NCI-H1048 (cell line): ENCODE measurements at regions not wholly inside any gene's neighbourhood (a gene's known extent, or its start where the extent isn't known, plus 50 kb on each side); places are given as distances from the start of the nearest gene placed in this dataset.
"Not testable (repeated sequence)": the region's sequence is repeated elsewhere in the genome, so short reads cannot be mapped to it uniquely, and the experiment has no call there.

Source experiments
- DNase-seq: peaks from one replicate; lab custom pipeline; 2025; lab: John Stamatoyannopoulos, UW

DNA sequence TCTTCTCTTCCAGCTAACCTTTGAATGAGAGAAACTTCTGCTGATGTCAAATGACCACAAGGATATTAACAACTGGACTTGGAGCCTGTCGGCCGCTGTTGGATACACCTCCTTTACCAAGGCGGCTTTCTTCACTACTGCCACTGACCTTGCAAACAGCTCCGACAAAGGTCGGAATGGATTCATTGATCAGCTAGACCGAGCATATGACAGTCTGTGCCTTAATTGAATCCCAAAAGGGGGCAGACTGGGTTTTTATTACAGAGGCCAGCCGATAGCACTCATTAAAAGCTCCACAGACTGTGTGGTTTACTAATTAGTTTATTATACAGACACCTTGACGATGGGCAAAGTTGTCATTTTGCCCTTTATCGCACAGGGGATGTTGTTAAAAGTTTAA lies 394.5 kb downstream of the RERGL start:
- DNase-seq, result no peak

GRCh38 chr12:17691369-17691768 lies 398.6 kb downstream of the RERGL start:
- DNase-seq, result no peak

GRCh38 chr12:17680220-17680619 lies 409.8 kb downstream of the RERGL start:
- no peak for DNase-seq

- DNase-seq, result no peak
Measured at GRCh38 chr12:17666641-17667324, 423.2 kb downstream of the RERGL start.

- DNase-seq, result no peak
Measured at GRCh38 chr12:17665839-17666238, 424.2 kb downstream of the RERGL start.

GRCh38 chr12:17661250-17661649 lies 428.7 kb downstream of the RERGL start:
- DNase-seq, result no peak

- DNase-seq, result no peak
Measured at GRCh38 chr12:17652436-17652835, 437.6 kb downstream of the RERGL start.

DNA sequence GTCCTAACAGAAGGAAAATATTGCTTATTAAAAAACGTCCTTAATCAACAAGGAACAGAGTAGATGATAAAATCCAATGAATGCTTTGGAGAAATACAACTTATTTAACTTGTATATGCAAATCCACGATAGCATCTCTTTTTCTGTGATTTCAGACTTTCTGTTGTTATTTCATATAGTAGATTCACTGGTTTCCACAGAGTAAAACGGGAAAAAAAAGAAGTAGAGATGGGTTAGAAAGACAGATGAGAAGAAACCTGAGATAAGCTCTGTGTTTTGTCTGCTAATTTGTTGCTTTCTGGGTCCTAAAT lies 447.7 kb downstream of the RERGL start:
- no peak for DNase-seq

- no peak for DNase-seq
Measured at GRCh38 chr12:17640615-17641014, 449.4 kb downstream of the RERGL start.

- DNase-seq, result no peak
Measured at GRCh38 chr12:17618831-17619230, 471.2 kb downstream of the RERGL start.

DNA sequence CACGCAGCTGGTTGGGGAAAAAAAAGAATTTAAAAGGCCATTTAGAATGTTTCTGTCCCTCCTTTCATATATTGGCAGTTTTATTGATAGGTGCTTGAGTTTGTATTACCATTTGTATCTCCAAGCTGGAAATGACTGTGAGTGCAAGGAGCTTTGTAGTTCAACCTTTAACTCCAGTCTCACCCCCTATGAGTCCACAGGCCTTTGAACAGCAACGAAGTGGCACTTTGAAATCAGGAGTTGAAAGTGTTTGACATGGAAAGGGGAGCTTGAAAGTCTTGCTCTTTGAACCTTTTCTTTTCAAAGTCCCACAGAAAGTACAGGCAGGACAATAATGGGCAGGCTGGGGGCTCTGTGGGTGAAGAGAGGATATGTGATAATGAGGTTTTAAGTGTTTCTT lies 480.3 kb downstream of the RERGL start:
- no peak for DNase-seq

GRCh38 chr12:17609153-17609552 lies 480.8 kb downstream of the RERGL start:
- DNase-seq, result no peak

GRCh38 chr12:17595111-17595510 lies 494.9 kb downstream of the RERGL start:
- DNase-seq, result no peak

GRCh38 chr12:17593715-17594406 lies 496.1 kb downstream of the RERGL start:
- DNase-seq, result no peak

- no peak for DNase-seq
Measured at GRCh38 chr12:17592472-17592871, 497.5 kb downstream of the RERGL start.

DNA sequence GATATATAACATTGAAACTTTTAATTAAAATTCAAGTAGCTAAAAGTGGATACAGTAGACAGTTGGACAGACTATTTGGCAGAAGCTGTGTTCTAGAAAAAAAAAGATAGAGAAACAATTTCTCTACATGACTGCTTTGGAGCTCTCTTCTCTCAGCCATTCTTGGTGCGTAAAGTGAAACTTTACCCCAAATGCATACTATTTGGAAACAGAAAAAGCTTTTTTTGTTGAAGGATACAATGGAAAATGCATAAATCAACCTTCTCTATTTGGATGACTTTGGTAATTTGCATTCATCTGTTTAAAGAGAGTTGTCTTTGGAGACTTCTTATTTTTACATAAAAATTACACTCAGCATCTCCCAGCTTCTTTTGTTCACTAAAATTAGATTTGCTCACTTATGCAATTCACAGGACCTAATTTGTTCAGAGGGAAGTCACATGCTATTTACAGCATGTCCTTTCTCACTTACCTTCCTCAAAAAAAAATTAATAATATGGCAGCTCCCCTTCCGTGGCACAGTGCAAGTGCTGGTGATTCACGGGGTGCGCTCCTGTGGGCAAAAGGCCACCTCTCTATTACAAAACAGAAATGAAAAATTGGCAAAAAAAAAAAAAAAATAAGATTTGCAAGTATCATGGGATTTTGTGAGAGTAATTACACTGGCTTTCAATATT lies 498.9 kb downstream of the RERGL start:
- no peak for DNase-seq

DNA sequence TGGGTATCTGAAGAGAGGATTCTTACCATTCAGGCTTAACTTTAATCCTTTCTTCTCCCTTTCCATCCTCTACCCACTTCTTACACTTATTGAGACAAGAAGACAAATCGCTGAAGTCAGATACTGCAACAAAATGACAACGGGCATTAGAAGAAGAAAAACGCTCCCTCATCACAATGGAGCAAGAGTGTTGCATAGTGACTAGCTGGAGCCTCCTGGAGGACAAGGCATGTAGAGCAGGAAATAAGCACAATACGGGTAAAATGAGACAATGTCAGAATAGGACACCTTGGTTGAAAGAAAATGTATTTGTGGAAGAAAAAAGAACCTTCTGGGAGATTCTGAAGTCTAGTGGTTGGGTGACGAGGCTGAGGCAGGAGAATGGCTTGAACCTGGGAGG lies 501.0 kb downstream of the RERGL start:
- no peak for DNase-seq

DNA sequence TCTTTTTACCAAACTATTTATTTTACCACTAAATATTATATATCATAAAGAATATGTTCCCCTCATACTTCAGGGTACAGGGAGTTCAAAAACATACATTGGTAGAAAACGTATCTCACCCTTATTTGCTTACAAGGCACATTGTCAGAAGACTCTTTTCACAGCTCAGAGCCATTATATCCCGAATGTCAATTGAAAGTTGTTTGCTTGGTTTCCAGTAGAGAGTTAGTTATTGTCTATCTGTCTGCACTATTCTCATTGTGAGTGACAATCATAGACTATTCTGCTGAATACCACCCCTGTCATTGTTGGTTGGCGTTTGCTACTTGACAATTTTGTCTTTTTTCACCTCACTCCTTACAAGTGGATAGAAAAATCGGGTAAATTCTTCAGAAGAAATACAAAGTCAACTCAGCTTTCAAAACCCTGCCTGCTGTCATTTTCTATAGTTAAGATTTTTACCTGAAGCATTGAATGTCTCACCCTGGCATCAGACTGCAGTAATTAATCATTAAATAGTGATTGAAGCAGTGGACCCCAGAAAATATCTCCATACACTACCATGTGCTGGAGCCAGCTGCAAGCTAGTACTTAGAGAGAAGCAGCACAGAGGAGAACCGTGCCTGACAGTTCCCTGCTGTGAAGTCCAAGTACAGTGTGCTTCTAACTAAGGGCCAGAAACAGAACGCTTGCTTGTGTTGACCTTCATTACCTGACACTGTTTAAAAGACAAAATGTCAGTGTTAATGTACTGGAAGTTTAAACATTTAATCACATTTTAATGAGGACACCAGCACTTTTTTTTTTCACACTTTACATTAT lies 510.6 kb downstream of the RERGL start:
- no peak for DNase-seq

GRCh38 chr12:17577405-17577804 lies 512.6 kb downstream of the RERGL start:
- no peak for DNase-seq

- no peak for DNase-seq
Measured at GRCh38 chr12:17572250-17572649, 517.7 kb downstream of the RERGL start.

DNA sequence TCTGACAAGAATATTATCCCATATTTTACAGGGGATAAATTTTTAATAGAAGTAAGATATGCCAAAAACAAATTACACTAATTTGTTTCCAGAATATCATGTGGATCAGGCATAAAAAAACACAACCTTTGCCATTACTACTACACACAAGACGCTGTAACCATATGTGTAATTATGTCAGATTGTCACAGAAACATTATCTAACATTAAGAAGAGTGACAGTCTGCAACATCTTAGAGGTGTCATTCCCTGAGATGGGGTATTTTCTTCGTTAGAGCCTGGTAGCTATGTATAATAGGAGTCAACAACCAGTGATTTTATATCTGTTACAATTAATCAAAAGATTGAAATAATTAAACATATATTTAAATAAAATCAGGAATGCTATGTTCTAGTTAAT lies 518.9 kb downstream of the RERGL start:
- no peak for DNase-seq

GRCh38 chr12:17564630-17565029 lies 525.4 kb downstream of the RERGL start:
- DNase-seq, result not testable (repeated sequence)

DNA sequence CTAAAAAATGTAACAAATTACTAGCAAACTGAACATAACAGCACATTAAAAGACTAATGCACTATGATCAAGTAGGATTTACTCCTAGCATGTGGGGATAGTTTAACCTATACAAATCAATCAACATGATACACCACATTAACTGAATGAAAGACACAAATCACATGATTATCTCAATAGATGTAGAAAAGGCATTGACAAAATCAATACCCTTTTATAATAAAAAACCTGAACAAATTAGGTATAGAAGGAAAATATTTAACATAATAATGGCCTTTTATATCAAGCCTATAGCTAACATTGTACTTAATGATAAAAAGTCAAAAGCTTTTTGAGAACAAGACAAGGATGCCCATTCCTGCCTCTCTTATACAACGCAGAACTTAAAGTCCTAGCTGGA lies 540.0 kb downstream of the RERGL start:
- no peak for DNase-seq
